WTC11 (cell line): ENCODE measurements at regions not wholly inside any gene's neighbourhood (a gene's known extent, or its start where the extent isn't known, plus 50 kb on each side); places are given as distances from the start of the nearest gene placed in this dataset.

Experiments used
- ATF1 ChIP-seq: sonication (generic); formaldehyde crosslinking; IDR thresholded peaks from 2 replicates; pipeline ENCODE4 v1.8.1; 2023; ENCODE audit warnings: mild to moderate bottlenecking, moderate library complexity, missing genetic modification reagents
- ESRRA ChIP-seq: sonication (generic); formaldehyde crosslinking; IDR thresholded peaks from 2 replicates; pipeline ENCODE4 v1.8.1; 2022; ENCODE audit warnings: mild to moderate bottlenecking, missing genetic modification reagents, borderline replicate concordance
- SP1 ChIP-seq: sonication (generic); formaldehyde crosslinking; conservative IDR thresholded peaks from 2 replicates; pipeline ENCODE4 v1.8.1; 2022; ENCODE audit warnings: missing genetic modification reagents
- TF ChIP-seq, protein P1 (sequence below): sonication (generic); formaldehyde crosslinking; IDR thresholded peaks from 2 replicates; pipeline ENCODE4 v1.8.1; 2023; ENCODE audit warnings: mild to moderate bottlenecking, moderate library complexity, missing genetic modification reagents
- TF ChIP-seq, protein P2 (sequence below): fragments of 200-600 bp; IDR thresholded peaks from 2 replicates; pipeline ENCODE4 v1.8.0; 2022; ENCODE audit warnings: antibody characterized with exemption
- TF ChIP-seq, protein P3 (sequence below): fragments of 250-450 bp; sonication (Bioruptor Pico); IDR thresholded peaks from 2 replicates; pipeline ENCODE4 v2.1.2; 2022; ENCODE audit warnings: mild to moderate bottlenecking, moderate library complexity

DNA sequence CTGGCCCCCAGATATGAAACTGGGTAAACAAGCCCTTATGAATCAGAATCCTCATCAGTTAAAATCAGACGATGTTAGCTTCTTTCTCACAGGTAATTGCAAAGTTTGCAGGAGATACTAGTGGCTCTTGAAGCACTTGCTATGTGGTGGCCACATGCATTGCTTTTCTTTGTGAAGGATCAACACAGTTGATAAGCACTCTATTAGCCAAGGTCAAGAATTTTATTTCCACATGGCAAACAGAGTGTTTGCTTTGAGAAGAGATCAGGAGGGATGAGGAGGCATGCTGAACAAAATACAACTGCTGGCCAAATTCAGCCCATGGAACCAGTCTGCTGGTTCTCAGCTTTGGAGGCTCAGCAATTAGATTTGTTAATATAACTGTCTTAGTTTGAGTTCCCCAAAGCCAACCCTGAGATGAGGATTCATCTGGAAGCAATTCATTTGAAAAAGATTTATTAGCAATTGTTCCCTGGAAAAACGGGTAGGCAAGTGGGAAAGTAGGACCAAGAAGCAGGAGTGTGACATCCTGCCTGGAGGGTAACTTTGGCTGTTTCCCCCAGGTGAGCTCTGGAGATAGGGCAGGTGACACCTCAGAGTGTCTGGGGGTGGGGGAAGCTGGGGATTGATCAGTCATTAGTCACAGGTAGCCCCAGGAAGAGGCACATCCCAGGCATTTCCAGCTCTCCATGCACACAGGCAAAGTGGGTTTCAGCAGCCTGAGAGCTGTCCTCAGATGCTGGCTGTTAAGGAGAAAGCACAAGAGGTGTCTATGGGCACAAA, 180.3 kb downstream of the ABHD5 start:
- no peak for TF ChIP-seq ATF1 (CRISPR knock-in tag)
- TF ChIP-seq, protein P1, sequence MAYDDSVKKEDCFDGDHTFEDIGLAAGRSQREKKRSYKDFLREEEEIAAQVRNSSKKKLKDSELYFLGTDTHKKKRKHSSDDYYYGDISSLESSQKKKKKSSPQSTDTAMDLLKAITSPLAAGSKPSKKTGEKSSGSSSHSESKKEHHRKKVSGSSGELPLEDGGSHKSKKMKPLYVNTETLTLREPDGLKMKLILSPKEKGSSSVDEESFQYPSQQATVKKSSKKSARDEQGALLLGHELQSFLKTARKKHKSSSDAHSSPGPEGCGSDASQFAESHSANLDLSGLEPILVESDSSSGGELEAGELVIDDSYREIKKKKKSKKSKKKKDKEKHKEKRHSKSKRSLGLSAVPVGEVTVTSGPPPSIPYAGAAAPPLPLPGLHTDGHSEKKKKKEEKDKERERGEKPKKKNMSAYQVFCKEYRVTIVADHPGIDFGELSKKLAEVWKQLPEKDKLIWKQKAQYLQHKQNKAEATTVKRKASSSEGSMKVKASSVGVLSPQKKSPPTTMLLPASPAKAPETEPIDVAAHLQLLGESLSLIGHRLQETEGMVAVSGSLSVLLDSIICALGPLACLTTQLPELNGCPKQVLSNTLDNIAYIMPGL (CRISPR knock-in tag): no peak
- TF ChIP-seq, protein P2, sequence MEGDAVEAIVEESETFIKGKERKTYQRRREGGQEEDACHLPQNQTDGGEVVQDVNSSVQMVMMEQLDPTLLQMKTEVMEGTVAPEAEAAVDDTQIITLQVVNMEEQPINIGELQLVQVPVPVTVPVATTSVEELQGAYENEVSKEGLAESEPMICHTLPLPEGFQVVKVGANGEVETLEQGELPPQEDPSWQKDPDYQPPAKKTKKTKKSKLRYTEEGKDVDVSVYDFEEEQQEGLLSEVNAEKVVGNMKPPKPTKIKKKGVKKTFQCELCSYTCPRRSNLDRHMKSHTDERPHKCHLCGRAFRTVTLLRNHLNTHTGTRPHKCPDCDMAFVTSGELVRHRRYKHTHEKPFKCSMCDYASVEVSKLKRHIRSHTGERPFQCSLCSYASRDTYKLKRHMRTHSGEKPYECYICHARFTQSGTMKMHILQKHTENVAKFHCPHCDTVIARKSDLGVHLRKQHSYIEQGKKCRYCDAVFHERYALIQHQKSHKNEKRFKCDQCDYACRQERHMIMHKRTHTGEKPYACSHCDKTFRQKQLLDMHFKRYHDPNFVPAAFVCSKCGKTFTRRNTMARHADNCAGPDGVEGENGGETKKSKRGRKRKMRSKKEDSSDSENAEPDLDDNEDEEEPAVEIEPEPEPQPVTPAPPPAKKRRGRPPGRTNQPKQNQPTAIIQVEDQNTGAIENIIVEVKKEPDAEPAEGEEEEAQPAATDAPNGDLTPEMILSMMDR: no peak
- no peak for TF ChIP-seq ESRRA
- TF ChIP-seq, protein P3, sequence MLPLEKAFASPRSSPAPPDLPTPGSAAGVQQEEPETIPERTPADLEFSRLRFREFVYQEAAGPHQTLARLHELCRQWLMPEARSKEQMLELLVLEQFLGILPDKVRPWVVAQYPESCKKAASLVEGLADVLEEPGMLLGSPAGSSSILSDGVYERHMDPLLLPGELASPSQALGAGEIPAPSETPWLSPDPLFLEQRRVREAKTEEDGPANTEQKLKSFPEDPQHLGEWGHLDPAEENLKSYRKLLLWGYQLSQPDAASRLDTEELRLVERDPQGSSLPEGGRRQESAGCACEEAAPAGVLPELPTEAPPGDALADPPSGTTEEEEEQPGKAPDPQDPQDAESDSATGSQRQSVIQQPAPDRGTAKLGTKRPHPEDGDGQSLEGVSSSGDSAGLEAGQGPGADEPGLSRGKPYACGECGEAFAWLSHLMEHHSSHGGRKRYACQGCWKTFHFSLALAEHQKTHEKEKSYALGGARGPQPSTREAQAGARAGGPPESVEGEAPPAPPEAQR: no peak
- TF ChIP-seq SP1 (CRISPR knock-in tag): no peak
